Astrocyte of the spinal cord (primary cell): ENCODE measurements at regions not wholly inside any gene's neighbourhood (a gene's known extent, or its start where the extent isn't known, plus 50 kb on each side); places are given as distances from the start of the nearest gene placed in this dataset.

Experiments used
- DNase-seq: peaks from one replicate; pipeline ENCODE4 v3.0.0; 2011; ENCODE audit warnings: low read depth, low spot score
- H3K4me3 ChIP-seq: 2 replicates; pipeline ENCODE4 v1.5.1; 2011; ENCODE audit warnings: low read depth, mild to moderate bottlenecking, low read length, moderate library complexity
- in situ Hi-C: cut with HindIII; loops from 2 replicates; pipeline ENCODE4 v1.10.0; 2017; ENCODE audit warnings: low sequenced_read_pairs
- TF ChIP-seq, protein P1 (sequence below): IDR thresholded peaks from 2 replicates; pipeline ENCODE4 v1.5.1; 2012; ENCODE audit warnings: low read depth, mild to moderate bottlenecking, low read length, inconsistent platforms

DNA sequence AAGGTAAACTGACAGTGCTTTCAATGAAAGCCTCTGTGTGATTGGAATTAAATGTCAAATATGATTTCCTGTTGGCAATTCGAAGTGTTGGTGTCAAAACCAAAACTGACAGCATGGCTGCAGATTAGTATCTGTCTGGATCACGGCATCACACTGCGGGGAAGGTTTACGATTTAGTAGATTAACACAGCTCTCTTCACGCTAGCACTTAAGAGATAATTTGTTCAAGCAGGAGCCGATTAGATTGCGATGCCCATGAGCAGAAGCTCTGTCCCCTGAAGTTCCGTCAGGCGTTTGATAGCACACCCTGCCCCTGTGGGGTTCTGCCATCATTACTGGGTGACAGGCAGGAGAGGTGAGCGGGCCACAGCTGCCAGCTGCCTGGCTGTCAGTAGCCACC lies 279.5 kb upstream of the AUTS2 start:
- TF ChIP-seq, protein P1, sequence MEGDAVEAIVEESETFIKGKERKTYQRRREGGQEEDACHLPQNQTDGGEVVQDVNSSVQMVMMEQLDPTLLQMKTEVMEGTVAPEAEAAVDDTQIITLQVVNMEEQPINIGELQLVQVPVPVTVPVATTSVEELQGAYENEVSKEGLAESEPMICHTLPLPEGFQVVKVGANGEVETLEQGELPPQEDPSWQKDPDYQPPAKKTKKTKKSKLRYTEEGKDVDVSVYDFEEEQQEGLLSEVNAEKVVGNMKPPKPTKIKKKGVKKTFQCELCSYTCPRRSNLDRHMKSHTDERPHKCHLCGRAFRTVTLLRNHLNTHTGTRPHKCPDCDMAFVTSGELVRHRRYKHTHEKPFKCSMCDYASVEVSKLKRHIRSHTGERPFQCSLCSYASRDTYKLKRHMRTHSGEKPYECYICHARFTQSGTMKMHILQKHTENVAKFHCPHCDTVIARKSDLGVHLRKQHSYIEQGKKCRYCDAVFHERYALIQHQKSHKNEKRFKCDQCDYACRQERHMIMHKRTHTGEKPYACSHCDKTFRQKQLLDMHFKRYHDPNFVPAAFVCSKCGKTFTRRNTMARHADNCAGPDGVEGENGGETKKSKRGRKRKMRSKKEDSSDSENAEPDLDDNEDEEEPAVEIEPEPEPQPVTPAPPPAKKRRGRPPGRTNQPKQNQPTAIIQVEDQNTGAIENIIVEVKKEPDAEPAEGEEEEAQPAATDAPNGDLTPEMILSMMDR: no peak
- DNase-seq: no peak
- H3K4me3 ChIP-seq: no peak overlapping the region
- in situ Hi-C loops: no loop called here

DNA sequence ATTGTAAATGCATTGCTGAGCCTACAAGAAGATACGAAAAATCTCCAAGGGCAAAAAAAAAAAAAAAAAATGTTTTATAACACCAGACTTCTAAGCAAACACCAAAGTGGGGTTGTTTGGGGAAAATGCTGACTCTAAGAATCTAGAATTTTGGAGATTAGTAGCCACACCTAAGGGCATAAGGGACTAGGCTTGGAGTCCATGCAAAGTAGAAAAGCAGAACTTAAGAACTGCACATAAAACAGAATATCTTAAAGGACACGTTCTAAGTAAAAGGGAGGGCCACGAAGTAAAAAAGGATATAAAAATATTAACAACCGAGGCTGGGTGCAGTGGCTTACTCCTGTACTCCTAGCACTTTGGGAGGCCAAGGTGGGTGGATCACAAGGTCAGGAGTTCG lies 269.8 kb upstream of the AUTS2 start:
- no peak for DNase-seq
- in situ Hi-C loops: no loop called here
- TF ChIP-seq, protein P1: no peak
- no peak overlapping the region for H3K4me3 ChIP-seq

DNA sequence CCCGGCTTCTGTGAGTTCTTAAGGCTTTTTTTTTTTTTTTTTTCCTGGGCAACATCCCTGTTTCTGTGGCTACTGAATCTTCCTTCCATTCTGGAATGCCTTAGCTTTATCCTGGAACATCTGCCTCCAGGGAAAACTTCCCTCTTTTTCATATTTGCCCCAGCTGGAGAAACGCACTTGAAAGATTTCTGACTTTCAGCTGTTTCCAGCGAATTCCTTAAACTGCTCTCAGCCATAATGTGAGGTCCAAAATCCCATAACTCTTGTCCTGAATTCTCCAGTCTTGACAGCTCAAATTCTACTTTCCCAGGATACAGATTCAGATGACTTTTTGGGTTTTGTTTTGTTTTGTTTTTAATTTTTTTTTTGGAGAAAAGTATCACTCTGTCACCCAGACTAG lies 263.6 kb upstream of the AUTS2 start:
- in situ Hi-C loops: no loop called here
- TF ChIP-seq, protein P1: no peak
- no peak for DNase-seq
- no peak overlapping the region for H3K4me3 ChIP-seq

DNA sequence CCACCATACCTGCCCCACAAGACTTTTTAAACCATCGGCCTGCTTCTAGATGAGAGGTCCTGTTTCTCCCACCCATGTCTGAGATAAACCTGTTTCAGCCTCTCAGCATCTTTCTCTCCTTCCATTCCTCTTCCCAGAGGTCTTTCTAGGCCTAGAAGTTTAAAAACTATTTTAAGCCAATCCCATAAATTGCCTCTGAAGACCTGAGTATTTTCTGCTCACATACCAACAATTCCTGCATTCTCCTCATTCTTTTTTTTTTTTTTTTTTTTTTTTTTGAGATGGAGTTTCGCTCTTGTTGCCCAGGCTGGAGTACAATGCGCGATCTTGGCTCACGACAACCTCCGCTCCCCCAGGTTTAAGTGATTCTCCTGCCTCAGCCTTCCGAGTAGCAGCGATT lies 262.9 kb upstream of the AUTS2 start:
- in situ Hi-C loops: no loop called here
- H3K4me3 ChIP-seq: no peak overlapping the region
- DNase-seq: no peak
- TF ChIP-seq, protein P1: no peak

DNA sequence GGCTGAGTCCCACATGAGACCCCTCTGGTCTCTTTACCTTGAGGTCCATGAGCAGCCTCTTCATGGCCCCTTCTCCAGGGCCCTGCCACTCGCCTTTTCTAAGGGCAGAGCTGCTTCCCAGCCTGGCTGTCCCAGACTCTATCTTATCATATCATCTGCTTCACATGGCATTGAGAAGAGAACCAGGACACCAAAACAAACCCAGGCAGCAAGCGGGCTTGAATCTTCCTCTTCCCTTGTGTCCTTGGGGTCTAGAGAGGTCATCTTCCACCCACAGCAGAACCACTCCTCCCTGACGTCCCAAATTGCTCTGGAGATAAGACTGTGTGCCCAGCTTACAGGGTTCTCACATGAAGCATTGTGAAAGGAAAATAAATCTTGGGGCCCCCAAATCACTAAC lies 261.3 kb upstream of the AUTS2 start:
- H3K4me3 ChIP-seq: no peak overlapping the region
- no peak for DNase-seq
- in situ Hi-C loops: no loop called here
- TF ChIP-seq, protein P1: no peak

DNA sequence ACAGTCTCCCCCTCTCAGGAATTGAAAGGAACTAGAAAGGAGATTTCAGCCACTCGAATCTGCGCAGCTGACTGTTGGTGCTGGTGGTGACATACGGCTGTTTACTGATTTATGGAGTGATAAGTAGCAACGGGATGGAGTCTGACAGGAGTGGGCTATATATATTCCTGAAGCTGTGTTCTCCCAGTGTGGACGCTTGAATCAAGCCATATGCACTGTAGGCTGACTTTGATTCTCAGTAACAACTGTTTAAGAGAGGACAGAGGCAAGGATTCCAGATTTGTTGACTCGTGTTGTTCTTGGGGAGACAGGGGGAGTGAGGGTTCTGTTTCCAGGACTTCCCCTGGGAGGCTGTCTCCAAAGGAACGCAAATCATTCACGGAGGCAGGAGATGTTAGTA lies 260.1 kb upstream of the AUTS2 start:
- H3K4me3 ChIP-seq: no peak overlapping the region
- TF ChIP-seq, protein P1: no peak
- in situ Hi-C loops: no loop called here
- no peak for DNase-seq

DNA sequence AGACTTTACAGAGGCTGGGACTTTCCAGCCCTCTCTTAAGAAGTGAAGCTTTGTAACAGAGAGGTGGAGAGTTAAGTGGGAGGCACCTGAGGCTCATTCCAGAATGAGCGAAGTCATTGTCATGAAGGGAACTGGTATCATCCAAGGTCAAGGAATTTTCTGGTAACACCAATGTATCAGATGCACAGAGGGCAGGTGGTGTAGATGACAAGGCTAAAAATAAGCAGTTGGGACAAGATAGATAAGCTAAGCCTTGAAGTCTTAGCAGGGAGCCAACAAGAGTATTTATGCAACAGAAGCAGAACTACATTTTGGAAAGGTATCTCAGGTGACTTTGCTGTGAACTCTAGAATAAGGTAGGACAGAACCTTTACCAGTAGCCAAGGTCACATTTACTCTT lies 257.0 kb upstream of the AUTS2 start:
- TF ChIP-seq, protein P1: no peak
- in situ Hi-C loops: no loop called here
- DNase-seq: no peak
- H3K4me3 ChIP-seq: no peak overlapping the region
